Endothelial cell of umbilical vein (primary cell): ENCODE measurements at regions not wholly inside any gene's neighbourhood (a gene's known extent, or its start where the extent isn't known, plus 50 kb on each side); places are given as distances from the start of the nearest gene placed in this dataset.

ENCODE experiments used
- BruUV-seq: library from RNA; stranded (reverse); fragments of 400-500 nt; replicated peaks from 2 replicates; lab custom pipeline; 2021; lab: Mats Ljungman, UMichigan
- CTCF ChIA-PET: fragments of 300-600, 350-600 bp; sonication (Branson Sonifier 250); formaldehyde crosslinking; loops from one replicate; lab custom pipeline; 2021; ENCODE audit warnings: antibody characterized with exemption, inconsistent platforms; lab: Charles Lee
- POLR2A ChIA-PET: fragments of 300-600, 350-600 bp; sonication (Branson Sonifier 250); formaldehyde crosslinking; loops from one replicate; lab custom pipeline; 2021; ENCODE audit warnings: antibody characterized with exemption, inconsistent platforms; lab: Charles Lee
- DNase-seq: peaks from one replicate; pipeline ENCODE4 v3.0.0-alpha.2; 2011; ENCODE audit warnings: low read depth, low spot score
- FAIRE-seq: peaks from 2 replicates; lab custom pipeline; 2011; peaks lifted over from hg19 to GRCh38; lab: Jason Lieb, UNC
- H2AFZ ChIP-seq: 2 replicates; pipeline ENCODE4 v1.6.0; 2012; ENCODE audit warnings: low read depth, low read length, control low read depth, inconsistent platforms
- H3K27ac ChIP-seq: 2 replicates; pipeline ENCODE4 v1.5.1; 2011; ENCODE audit warnings: low read depth, mild to moderate bottlenecking, control low read depth, low read length, moderate library complexity; ENCODE audit not compliant: insufficient read depth
- H3K27me3 ChIP-seq, 2 experiments: 2 replicates each; pipeline versions ENCODE4 v1.6.0 to v1.6.1; 2011; ENCODE audit warnings: low read length in 2 of 2, mixed read lengths in 1 of 2; ENCODE audit not compliant: control insufficient read depth in 2 of 2, insufficient read depth in 2 of 2
- H3K36me3 ChIP-seq, 2 experiments: 2 replicates in 1 of 2; 3 replicates in 1 of 2; pipeline ENCODE4 v1.5.1; 2011; ENCODE audit warnings: low read length in 2 of 2, mild to moderate bottlenecking in 1 of 2, moderate library complexity in 1 of 2; ENCODE audit not compliant: control insufficient read depth in 2 of 2, insufficient read depth in 2 of 2; ENCODE audit errors: extremely low read depth in 1 of 2
- H3K4me1 ChIP-seq: 3 replicates; pipeline ENCODE4 v1.5.1; 2011; ENCODE audit warnings: mild to moderate bottlenecking, low read length; ENCODE audit not compliant: control insufficient read depth, insufficient read depth; ENCODE audit errors: extremely low read depth
- H3K4me2 ChIP-seq: 2 replicates; pipeline ENCODE4 v1.6.1; 2011; ENCODE audit warnings: low read length, control low read depth, mixed read lengths; ENCODE audit not compliant: insufficient read depth
- H3K4me3 ChIP-seq, 3 experiments: fragments of 200-600 bp in 1 of 3; sonication (generic), shearing (Covaris generic) in 1 of 3; replicated peaks in 1 of 3; 2 replicates each; pipeline ENCODE4 v1.5.1; 2011 to 2016; ENCODE audit warnings: control low read depth in 3 of 3, low read length in 3 of 3, mild to moderate bottlenecking in 2 of 3, inconsistent platforms in 1 of 3, low read depth in 1 of 3, moderate library complexity in 1 of 3; ENCODE audit not compliant: insufficient read depth in 1 of 3
- H3K79me2 ChIP-seq: 2 replicates; pipeline ENCODE4 v1.6.0; 2012; ENCODE audit warnings: low read length, inconsistent platforms; ENCODE audit not compliant: control insufficient read depth, insufficient read depth
- H3K9ac ChIP-seq: replicated peaks from 2 replicates; pipeline ENCODE3; 2011; ENCODE audit warnings: low read length, control low read depth; ENCODE audit not compliant: insufficient read depth; ENCODE audit errors: extremely low read depth
- H3K9me1 ChIP-seq: replicated peaks from 3 replicates; pipeline ENCODE4 v1.6.0; 2011; ENCODE audit warnings: mild to moderate bottlenecking, low read length; ENCODE audit not compliant: control insufficient read depth, insufficient read depth; ENCODE audit errors: extremely low read depth
- H3K9me3 ChIP-seq: replicated peaks from 2 replicates; pipeline ENCODE4 v1.5.1; 2012; ENCODE audit warnings: low read length, inconsistent platforms; ENCODE audit not compliant: control insufficient read depth, insufficient read depth
- H4K20me1 ChIP-seq: replicated peaks from 2 replicates; pipeline ENCODE3; 2011; ENCODE audit warnings: mild to moderate bottlenecking, low read length; ENCODE audit not compliant: control insufficient read depth, insufficient read depth; ENCODE audit errors: extremely low read depth
- EZH2 ChIP-seq: IDR thresholded peaks from 2 replicates; pipeline ENCODE4 v1.6.1; 2012; ENCODE audit warnings: borderline replicate concordance, low read depth, mild to moderate bottlenecking, moderate library complexity, low read length, inconsistent platforms; ENCODE audit not compliant: severe bottlenecking
- FOS ChIP-seq: IDR thresholded peaks from 2 replicates; pipeline ENCODE4 v1.6.1; 2011; ENCODE audit warnings: mild to moderate bottlenecking, low read length, moderate library complexity, borderline replicate concordance; ENCODE audit not compliant: insufficient read depth
- JUN ChIP-seq: IDR thresholded peaks from 2 replicates; pipeline ENCODE4 v1.6.1; 2011; ENCODE audit warnings: borderline replicate concordance, low read depth; ENCODE audit not compliant: insufficient read length, insufficient read depth
- POLR2AphosphoS5 ChIP-seq: IDR thresholded peaks from 2 replicates; pipeline ENCODE4 v1.6.1; 2012; ENCODE audit warnings: low read depth, mild to moderate bottlenecking, control low read depth, low read length, moderate library complexity; ENCODE audit not compliant: insufficient read depth
- dilution Hi-C: fragments of 300-500 bp; cut with MboI; formaldehyde crosslinking; loops from one replicate; pipeline ENCODE4 v1.15.0; 2019; ENCODE audit warnings: low sequenced_read_pairs; ENCODE audit not compliant: extremely low pct_ligation_motif_present
- intact Hi-C: fragments of 100-400 bp; cut with micrococcal nuclease; formaldehyde crosslinking; loops from one replicate; pipeline ENCODE4 v1.10.0; 2022
- TF ChIP-seq, protein P1 (sequence below), 2 donors: IDR thresholded peaks; 1 replicate in 1 of 2; 2 replicates in 1 of 2; pipeline ENCODE4 v1.5.1; 2011; ENCODE audit warnings: low read length in 2 of 2, mild to moderate bottlenecking in 2 of 2, moderate library complexity in 2 of 2, control low read depth in 1 of 2, inconsistent platforms in 1 of 2, low read depth in 1 of 2; ENCODE audit not compliant: insufficient read depth in 1 of 2; ENCODE audit errors: extremely low read depth in 1 of 2
- TF ChIP-seq, protein P2 (sequence below): IDR thresholded peaks from 2 replicates; pipeline ENCODE4 v1.6.1; 2011; ENCODE audit not compliant: insufficient read depth, insufficient read length

DNA sequence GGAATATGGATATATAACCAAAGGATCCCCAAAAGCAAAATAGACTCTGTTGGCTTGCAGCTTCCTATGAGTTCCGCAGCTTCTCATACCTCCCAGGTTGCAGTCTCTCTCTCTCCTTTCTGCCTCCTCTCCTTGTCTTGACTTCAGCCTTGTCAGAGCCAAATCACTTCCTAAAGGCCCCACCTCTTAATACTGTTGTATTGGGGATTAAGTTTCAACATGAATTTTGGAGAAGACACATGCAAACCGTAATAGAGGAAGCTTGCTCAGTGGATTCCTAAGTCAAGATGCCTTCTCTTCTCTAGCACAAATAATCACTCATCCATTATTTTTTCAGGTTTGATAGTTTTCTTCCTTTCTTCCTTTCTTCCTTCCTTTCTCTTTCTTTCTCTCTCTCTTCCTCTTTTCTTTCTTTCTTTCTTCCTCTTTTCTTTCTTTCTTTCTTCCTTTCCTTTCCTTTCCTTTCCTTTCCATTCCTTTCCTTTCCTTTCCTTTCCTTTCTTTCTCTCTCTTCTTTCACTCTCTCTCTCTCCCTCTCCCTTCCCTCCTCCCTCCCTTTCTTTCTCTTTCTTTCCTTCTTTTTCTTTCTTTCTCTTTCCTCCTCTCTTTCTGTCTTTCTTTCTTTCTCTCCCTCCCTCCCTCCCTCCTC is 411.3 kb upstream of the TPM1 start:
- POLR2A ChIA-PET = no interaction called here
- no peaks in the 10 kb centered on the region for H3K27me3 ChIP-seq
- H3K4me1 ChIP-seq = no peaks in the 10 kb centered on the region
- no TSS peak for BruUV-seq
- H3K4me3 ChIP-seq = no peak overlapping the region
- no peak overlapping the region for H3K9ac ChIP-seq
- no peak overlapping the region for H3K4me2 ChIP-seq
- FAIRE-seq (no peak), DNase-seq (no peak)
- no peak overlapping the region for H2AFZ ChIP-seq
- no peaks in the 10 kb centered on the region for H3K9me3 ChIP-seq
- intact Hi-C loops = no loop called here
- no peaks in the 10 kb centered on the region for H3K79me2 ChIP-seq
- H4K20me1 ChIP-seq = no peaks in the 10 kb centered on the region
- CTCF ChIA-PET = interaction anchor here (1.1 kb wide), 1 partner anchor 18 kb away, joined by 3 read pairs; no protein-coding TSS in a partner anchor
- TF ChIP-seq JUN = no peak
- TF ChIP-seq, protein P1, sequence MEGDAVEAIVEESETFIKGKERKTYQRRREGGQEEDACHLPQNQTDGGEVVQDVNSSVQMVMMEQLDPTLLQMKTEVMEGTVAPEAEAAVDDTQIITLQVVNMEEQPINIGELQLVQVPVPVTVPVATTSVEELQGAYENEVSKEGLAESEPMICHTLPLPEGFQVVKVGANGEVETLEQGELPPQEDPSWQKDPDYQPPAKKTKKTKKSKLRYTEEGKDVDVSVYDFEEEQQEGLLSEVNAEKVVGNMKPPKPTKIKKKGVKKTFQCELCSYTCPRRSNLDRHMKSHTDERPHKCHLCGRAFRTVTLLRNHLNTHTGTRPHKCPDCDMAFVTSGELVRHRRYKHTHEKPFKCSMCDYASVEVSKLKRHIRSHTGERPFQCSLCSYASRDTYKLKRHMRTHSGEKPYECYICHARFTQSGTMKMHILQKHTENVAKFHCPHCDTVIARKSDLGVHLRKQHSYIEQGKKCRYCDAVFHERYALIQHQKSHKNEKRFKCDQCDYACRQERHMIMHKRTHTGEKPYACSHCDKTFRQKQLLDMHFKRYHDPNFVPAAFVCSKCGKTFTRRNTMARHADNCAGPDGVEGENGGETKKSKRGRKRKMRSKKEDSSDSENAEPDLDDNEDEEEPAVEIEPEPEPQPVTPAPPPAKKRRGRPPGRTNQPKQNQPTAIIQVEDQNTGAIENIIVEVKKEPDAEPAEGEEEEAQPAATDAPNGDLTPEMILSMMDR (IDR thresholded peaks at IDR 0.05; ENCODE audit: extremely low read depth in 1 of 2, insufficient read depth in 1 of 2, low read depth in 1 of 2, low read length in 2 of 2) = no peak
- no peaks in the 10 kb centered on the region for H3K36me3 ChIP-seq
- no peaks in the 10 kb centered on the region for H3K9me1 ChIP-seq
- H3K27ac ChIP-seq = no peak overlapping the region
- dilution Hi-C loops = no loop called here

DNA sequence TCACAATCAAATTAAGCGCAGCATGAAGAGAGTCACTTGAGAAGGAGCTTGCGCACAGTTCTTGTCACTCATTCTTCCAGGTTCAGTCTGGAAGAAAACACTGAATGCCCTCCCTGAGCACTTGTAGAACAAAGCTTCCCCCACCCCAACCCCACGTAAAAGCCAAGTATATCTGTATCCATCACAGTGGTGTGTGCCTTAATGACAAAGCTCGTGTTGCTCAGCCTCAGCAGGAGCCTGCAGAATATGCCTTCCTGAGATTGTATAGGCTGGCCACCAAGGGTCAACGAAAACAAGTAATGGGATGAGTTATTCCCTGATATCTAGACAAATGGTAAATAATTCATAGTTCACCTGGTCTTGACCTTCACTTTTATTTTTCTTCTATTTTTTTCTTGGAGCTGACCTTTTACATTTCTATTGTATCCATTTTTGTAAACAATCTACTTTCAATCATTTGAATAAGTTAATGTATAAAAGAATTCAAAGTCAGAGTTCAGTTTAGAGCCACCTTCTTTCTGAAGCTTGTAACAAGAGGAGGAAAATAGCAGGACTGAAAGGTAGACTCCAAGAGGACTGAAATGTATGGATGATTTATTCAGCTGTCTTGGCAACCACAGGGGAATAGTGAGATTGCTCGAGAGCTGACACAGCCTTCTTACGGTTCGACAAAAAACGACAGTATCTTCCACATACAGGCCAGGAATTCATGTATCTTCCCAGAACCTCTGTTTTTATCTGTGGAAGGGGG is 405.5 kb upstream of the TPM1 start:
- no peak overlapping the region for H3K4me3 ChIP-seq
- no peaks in the 10 kb centered on the region for H3K79me2 ChIP-seq
- no peaks in the 10 kb centered on the region for H3K4me1 ChIP-seq
- H3K9me1 ChIP-seq = no peaks in the 10 kb centered on the region
- H3K27ac ChIP-seq = no peak overlapping the region
- BruUV-seq = no TSS peak
- CTCF ChIA-PET = no interaction called here
- no peaks in the 10 kb centered on the region for H3K27me3 ChIP-seq
- no peak for TF ChIP-seq EZH2
- no peak for TF ChIP-seq JUN
- TF ChIP-seq FOS = no peak
- TF ChIP-seq POLR2AphosphoS5 = no peak
- TF ChIP-seq, protein P2, sequence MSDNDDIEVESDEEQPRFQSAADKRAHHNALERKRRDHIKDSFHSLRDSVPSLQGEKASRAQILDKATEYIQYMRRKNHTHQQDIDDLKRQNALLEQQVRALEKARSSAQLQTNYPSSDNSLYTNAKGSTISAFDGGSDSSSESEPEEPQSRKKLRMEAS = no peak
- POLR2A ChIA-PET = no interaction called here
- intact Hi-C loops (no loop called here), dilution Hi-C loops (no loop called here)
- DNase-seq (no peak), FAIRE-seq (no peak)
- H4K20me1 ChIP-seq = no peaks in the 10 kb centered on the region
- no peaks in the 10 kb centered on the region for H3K36me3 ChIP-seq
- no peaks in the 10 kb centered on the region for H3K9me3 ChIP-seq
- H3K4me2 ChIP-seq = no peak overlapping the region
- H2AFZ ChIP-seq = no peak overlapping the region
- H3K9ac ChIP-seq = no peak overlapping the region
